ENCODE measurements at regions not wholly inside any gene's neighbourhood (a gene's known extent, or its start where the extent isn't known, plus 50 kb on each side); places are given as distances from the start of the nearest gene placed in this dataset.
"Not testable (repeated sequence)": the region's sequence is repeated elsewhere in the genome, so short reads cannot be mapped to it uniquely, and the experiment has no call there.

- intact Hi-C loops (cut with micrococcal nuclease) = no loop called here
These were observed 237.2 kb downstream of the TOX3 start for GRCh38 chr16:52309446-52310416.

DNA sequence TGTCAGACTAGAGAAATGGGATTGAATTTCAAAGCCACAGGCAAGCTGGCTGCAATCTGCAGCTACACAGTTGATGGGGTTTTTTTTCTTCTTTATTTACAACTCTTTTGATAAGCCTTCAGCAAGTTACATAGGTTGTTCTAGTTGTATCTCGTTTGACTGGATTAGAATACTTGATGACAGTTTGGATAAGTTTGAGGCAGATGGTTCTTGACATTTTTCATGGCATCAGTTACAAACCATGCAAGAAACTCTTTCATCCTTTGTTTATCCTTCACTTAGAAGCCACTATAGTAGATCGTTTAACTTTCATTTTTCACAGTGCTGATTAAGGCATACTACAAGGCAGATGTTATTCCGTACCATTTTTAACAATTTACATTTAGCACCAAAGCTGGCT lies 238.9 kb downstream of the TOX3 start:
- intact Hi-C loops (cut with micrococcal nuclease) = no loop called here

DNA sequence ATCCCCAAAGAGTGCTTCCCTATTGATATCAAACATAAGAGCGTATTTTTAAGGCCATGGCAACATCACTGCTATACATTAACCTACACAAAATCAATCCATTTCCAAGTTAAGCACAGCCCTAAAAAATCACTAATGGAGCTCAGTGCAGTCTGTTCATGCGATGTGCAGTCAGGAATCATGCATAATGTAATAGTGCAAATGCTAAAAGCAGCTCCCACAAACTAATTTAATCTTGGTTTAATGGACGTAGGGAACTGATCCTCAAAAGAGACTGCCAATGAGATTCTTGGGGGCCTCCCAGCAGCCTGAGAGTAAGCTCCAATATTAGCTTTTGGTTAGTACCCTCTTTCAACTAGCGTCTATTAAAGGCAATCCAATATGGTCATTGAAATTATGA lies 245.9 kb downstream of the TOX3 start:
- intact Hi-C loops (cut with micrococcal nuclease) = no loop called here

GRCh38 chr16:52298769-52299168 lies 248.2 kb downstream of the TOX3 start:
- intact Hi-C loops (cut with micrococcal nuclease) = no loop called here

GRCh38 chr16:52296706-52297315 lies 250.1 kb downstream of the TOX3 start:
- intact Hi-C loops (cut with micrococcal nuclease) = not testable (repeated sequence)

DNA sequence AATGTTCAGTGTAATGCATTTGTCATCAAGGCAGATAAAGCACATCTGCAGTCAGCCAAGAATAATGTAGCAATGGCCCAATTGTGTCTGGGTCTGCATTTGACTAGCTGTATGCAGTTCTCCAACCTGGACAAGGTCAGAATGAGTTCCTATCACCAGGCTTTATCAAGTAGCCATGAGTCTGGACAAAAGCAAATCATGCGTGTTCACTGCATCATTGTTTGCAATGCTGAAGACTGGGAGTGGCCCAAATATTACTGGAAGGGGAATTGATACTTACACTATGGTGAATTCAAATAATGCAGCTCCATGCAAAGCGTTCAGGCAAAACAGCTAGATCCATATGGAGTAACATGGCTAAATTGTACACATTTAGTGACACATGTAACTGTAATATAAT lies 250.9 kb downstream of the TOX3 start:
- intact Hi-C loops (cut with micrococcal nuclease) = no loop called here

GRCh38 chr16:52294660-52295059 lies 252.3 kb downstream of the TOX3 start:
- intact Hi-C loops (cut with micrococcal nuclease) = no loop called here

GRCh38 chr16:52293204-52293603 lies 253.7 kb downstream of the TOX3 start:
- intact Hi-C loops (cut with micrococcal nuclease) = no loop called here

- intact Hi-C loops (cut with micrococcal nuclease) = no loop called here
These were observed 263.2 kb downstream of the TOX3 start for GRCh38 chr16:52283584-52284375.

GRCh38 chr16:52283018-52283417 lies 263.9 kb downstream of the TOX3 start:
- intact Hi-C loops (cut with micrococcal nuclease) = no loop called here

DNA sequence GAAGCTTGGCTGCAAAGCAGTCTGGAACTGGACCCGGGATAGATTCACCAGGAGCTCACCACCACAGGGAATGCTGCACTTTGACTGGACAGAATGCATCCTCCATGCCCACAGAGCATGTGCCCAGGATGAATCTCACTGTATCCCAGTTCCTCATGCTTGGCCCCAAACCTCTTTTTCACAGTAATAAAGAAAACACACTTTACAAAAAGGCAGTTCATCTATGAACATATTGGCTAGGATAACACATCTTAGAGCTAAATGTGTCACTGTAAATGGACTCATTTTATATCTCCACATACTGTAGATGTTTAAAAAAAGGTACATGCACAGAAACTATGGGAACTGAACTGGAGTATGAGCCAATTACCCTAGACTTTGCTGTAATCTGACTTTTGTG lies 266.9 kb downstream of the TOX3 start:
- intact Hi-C loops (cut with micrococcal nuclease) = no loop called here

DNA sequence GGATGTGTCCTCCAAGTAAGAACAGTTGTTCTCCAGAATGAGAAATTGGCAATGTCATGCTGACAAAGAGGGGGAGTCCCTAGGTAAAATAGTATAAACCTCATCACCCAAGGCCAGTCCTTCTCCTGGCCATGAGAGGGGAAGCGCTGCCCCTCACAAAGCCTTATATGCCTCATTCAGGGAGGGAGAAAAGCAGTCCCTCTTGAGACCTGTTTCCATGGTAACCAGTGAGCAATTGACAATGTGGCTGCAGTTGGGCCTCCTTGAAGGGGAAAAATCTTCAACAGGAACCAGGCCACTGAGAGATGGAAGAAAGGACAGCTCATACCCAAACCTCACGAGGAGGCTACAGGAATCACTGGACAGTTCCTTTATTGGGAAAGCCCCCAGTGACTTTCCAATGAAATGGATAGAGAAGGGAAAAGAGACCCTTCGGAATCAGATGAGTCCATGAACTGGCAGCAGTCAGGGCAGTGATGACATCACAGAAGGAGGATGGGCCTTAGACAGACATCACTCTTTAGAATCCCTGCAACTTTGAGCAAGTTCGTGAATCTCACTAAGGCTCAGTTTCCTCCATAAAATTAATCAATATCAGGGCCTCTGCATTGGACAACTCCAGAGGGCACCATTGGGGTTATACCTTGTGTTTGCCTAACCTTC lies 275.7 kb downstream of the TOX3 start:
- intact Hi-C loops (cut with micrococcal nuclease) = no loop called here

- intact Hi-C loops (cut with micrococcal nuclease) = no loop called here
These were observed 281.5 kb downstream of the TOX3 start for GRCh38 chr16:52265446-52265861.

DNA sequence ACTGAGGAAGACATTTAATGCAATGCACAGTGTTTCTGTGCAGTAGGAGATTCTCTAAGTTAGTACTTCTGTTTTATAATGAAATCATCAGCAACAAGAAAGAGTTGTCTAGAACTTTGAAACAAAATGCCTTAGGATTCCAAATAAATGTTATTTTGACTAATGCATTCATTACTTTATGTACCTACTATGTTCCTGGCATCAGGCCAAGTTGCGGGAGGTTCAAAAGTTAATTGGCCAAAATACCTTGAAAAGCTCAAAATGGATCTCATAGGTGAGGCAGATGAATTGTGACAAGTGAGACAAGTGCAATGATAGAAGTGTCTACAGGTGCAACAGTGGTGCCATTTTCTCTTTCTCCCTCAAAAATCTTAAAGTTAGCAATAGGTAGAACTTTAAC lies 289.4 kb downstream of the TOX3 start:
- intact Hi-C loops (cut with micrococcal nuclease) = no loop called here

DNA sequence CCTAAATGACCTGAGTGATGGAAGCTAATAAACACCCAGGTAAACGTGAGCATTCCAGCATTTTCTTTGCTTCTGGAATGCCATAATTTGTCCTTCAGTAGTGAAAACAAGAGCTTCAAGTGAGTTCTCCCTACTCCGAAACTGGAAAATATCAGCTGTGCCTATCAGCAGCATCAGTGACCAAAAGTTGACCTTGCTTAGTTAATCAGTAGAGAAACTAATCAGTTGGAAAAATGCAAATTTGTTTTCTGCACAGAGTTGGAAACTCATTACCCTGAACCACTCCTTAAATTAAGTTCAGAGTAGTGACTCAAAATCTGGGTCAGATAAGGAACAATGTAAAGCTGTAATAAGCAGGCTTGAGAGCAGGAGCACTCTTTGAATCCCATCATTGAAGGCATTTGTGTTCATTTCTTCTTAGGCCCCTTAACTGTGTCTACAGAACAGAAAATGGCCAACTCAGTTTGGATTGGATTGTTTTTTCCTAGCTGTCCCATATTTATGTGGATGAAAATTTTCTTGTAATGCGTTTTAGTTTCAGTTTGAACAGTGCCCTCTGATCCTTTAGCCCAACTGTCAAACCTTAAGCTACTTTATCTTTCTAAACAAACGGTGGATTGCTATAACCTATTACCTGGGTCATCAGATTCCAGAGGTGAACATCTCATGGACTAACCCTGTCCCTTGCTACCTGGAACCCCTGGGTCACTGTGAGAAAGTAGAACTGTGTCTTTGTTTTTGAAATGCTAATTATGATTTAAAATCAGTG lies 290.4 kb downstream of the TOX3 start:
- intact Hi-C loops (cut with micrococcal nuclease) = no loop called here

DNA sequence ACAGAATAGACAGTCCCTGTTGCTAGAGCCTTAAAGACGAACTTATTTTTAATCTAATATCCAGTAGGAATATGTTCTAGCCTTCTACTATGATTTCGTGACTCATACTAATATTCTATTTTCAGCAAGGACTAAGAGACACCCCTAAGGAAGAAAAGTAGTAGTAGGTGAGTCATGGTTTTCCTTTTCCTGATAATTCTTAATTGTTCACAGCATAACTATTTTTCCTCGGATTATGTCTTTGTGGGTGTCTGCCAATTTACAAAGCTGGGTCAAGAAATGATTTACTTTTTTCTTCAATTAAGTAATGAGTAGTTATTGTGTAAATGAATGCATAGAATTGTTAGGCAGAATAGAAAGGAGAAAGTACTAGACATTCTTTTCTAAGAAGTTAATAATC lies 292.2 kb downstream of the TOX3 start:
- intact Hi-C loops (cut with micrococcal nuclease) = no loop called here

DNA sequence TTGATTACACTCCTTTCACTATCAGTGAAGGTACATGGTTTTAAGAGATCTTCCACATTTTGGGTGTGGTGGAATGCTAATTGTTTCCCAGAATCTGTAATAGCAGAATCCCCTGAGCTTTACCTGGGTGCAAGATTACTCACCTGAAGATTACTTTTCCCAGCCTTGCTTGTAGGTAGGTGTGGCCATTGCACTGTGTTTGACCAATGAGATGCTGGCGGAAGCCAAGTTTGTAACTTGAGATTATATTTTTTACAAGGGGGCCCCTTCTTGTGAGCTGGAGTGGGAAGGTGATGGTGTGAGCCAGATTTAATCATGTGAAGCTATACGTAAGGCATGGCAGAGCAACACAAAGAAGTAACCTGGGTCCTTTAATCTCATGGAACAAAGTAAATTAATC lies 294.3 kb downstream of the TOX3 start:
- intact Hi-C loops (cut with micrococcal nuclease) = no loop called here

GRCh38 chr16:52251495-52251894 lies 295.4 kb downstream of the TOX3 start:
- intact Hi-C loops (cut with micrococcal nuclease) = no loop called here

- intact Hi-C loops (cut with micrococcal nuclease) = no loop called here
These were observed 299.2 kb downstream of the TOX3 start for GRCh38 chr16:52247737-52248136.

GRCh38 chr16:52238710-52239109 lies 308.2 kb downstream of the TOX3 start:
- intact Hi-C loops (cut with micrococcal nuclease) = no loop called here

- intact Hi-C loops (cut with micrococcal nuclease) = no loop called here
These were observed 309.1 kb downstream of the TOX3 start for GRCh38 chr16:52237823-52238222.

Data from T-helper 1 cell treated with Interleukin-12 subunit alpha and Interleukin-12 subunit beta and Interleukin-4 antibody, amounts not matched to agents 30 ng/mL and 1 ng/mL, for 36 hours (primary cell).